ENCODE measurements at regions not wholly inside any gene's neighbourhood (a gene's known extent, or its start where the extent isn't known, plus 50 kb on each side); places are given as distances from the start of the nearest gene placed in this dataset.
"Not testable (repeated sequence)": the region's sequence is repeated elsewhere in the genome, so short reads cannot be mapped to it uniquely, and the experiment has no call there.

DNA sequence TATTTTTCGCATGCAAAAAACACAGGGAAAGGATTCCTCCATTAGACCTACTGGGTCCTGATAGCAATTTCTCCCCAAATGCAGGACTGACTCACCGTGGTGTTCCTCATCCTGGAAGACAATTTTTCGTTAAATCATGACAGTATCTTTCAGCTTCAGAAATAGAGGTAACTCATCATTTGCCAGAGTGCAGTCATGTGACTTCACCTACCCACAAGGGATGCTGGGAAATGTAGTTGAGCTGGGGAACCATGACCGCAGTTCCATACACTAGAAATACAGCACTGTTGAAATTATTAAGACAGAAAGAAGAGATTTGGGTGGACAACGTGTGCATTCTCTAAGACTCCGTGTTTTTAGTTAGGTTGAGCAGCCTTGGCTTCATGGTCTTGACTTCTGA is 269.5 kb upstream of the USP9Y start:
- TF ChIP-seq, protein P1, sequence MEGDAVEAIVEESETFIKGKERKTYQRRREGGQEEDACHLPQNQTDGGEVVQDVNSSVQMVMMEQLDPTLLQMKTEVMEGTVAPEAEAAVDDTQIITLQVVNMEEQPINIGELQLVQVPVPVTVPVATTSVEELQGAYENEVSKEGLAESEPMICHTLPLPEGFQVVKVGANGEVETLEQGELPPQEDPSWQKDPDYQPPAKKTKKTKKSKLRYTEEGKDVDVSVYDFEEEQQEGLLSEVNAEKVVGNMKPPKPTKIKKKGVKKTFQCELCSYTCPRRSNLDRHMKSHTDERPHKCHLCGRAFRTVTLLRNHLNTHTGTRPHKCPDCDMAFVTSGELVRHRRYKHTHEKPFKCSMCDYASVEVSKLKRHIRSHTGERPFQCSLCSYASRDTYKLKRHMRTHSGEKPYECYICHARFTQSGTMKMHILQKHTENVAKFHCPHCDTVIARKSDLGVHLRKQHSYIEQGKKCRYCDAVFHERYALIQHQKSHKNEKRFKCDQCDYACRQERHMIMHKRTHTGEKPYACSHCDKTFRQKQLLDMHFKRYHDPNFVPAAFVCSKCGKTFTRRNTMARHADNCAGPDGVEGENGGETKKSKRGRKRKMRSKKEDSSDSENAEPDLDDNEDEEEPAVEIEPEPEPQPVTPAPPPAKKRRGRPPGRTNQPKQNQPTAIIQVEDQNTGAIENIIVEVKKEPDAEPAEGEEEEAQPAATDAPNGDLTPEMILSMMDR (IDR thresholded peaks at IDR 0.05; ENCODE audit: control extremely low read depth, extremely low read depth): no peak
- Histone ChIP-seq H3K4me3 (no peak overlapping the region), H3K4me1 (ENCODE audit: control insufficient read depth in 5 of 5, insufficient read depth in 5 of 5, low read length in 5 of 5) (no peaks in the 10 kb centered on the region), H3K9ac (ENCODE audit: insufficient read depth in 1 of 2, low read length in 2 of 2) (no peak overlapping the region), H3K36me3 (ENCODE audit: control insufficient read depth in 4 of 4, insufficient read depth in 4 of 4, low read length in 4 of 4) (no peaks in the 10 kb centered on the region), H3K9me3 (ENCODE audit: control insufficient read depth in 4 of 4, insufficient read depth in 3 of 4, low read length in 3 of 4) (no peaks in the 10 kb centered on the region), H3K27ac (ENCODE audit: low read depth in 1 of 2, low read length in 1 of 2) (no peak overlapping the region), H3K27me3 (ENCODE audit: control insufficient read depth in 3 of 3, insufficient read depth in 3 of 3, low read length in 2 of 3) (no peaks in the 10 kb centered on the region)
- ATAC-seq (ENCODE audit: insufficient read depth, low FRiP score) (no peak), DNase-seq (no peak)
- 59% methylated on average over 6 of the region's 6 CpGs; no CpG with 5 or more reads in 1 of the 2 donors for whole genome bisulfite sequencing, 2 donors

DNA sequence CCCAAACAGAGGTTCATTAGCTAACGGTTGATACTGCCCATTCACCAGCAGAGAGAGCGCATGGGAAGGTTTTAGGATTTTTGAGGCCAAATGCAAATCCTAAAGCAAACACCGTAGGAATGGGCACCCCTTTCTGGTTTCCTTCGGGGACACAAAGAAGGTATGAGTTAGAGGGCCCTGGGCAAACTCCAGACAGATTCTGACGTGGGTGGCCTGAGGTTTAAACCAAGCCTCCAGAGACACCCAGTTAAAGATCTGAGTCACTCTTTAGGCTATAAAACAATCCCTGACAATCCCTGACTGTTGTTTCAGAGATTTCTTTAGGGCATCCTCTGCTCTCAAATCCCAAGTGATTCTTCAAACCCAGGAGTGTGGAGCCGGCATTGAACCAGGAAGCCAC is 262.2 kb upstream of the USP9Y start:
- not testable (repeated sequence) for H3K4me3 ChIP-seq; DNase-seq; ATAC-seq (ENCODE audit: insufficient read depth, low FRiP score); H3K27me3 ChIP-seq (ENCODE audit: control insufficient read depth in 3 of 3, insufficient read depth in 3 of 3, low read length in 2 of 3); H3K27ac ChIP-seq (ENCODE audit: low read depth in 1 of 2, low read length in 1 of 2); H3K9me3 ChIP-seq (ENCODE audit: control insufficient read depth in 4 of 4, insufficient read depth in 3 of 4, low read length in 3 of 4); H3K4me1 ChIP-seq (ENCODE audit: control insufficient read depth in 5 of 5, insufficient read depth in 5 of 5, low read length in 5 of 5); H3K36me3 ChIP-seq (ENCODE audit: control insufficient read depth in 4 of 4, insufficient read depth in 4 of 4, low read length in 4 of 4); H3K9ac ChIP-seq (ENCODE audit: insufficient read depth in 1 of 2, low read length in 2 of 2)
- 90% methylated on average over 3 of the region's 6 CpGs; no CpG with 5 or more reads in 1 of the 2 donors for WGBS, 2 donors

DNA sequence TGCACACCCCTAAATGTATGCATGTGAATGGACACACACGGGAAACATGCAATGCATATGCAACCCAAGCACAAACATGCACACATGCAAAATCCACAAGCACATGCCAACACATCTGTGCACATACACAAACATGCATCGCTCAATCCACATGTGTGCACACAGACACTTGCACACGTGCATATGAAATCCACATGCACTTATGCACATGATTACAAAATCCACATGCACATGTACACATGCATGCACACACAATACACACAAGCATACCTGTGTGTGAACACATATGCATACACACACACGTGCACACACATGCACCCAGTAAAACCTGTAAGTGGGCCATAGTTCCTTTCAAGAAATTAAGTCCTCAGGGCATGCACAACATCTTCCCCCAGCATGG is 256.8 kb upstream of the USP9Y start:
- no peak for DNase-seq
- H3K4me1 ChIP-seq (ENCODE audit: control insufficient read depth in 5 of 5, insufficient read depth in 5 of 5, low read length in 5 of 5): no peaks in the 10 kb centered on the region
- no peaks in the 10 kb centered on the region for H3K9me3 ChIP-seq (ENCODE audit: control insufficient read depth in 4 of 4, insufficient read depth in 3 of 4, low read length in 3 of 4)
- H3K9ac ChIP-seq (ENCODE audit: insufficient read depth in 1 of 2, low read length in 2 of 2): no peak overlapping the region
- H3K4me3 ChIP-seq: no peak overlapping the region
- 89% methylated on average over 4 of the region's 4 CpGs; no CpG with 5 or more reads in 1 of the 2 donors for whole genome bisulfite sequencing, 2 donors
- ATAC-seq (ENCODE audit: insufficient read depth, low FRiP score): no peak
- no peaks in the 10 kb centered on the region for H3K36me3 ChIP-seq (ENCODE audit: control insufficient read depth in 4 of 4, insufficient read depth in 4 of 4, low read length in 4 of 4)
- H3K27me3 ChIP-seq (ENCODE audit: control insufficient read depth in 3 of 3, insufficient read depth in 3 of 3, low read length in 2 of 3): no peaks in the 10 kb centered on the region
- TF ChIP-seq, protein P1 (IDR thresholded peaks at IDR 0.05; ENCODE audit: control extremely low read depth, extremely low read depth): no peak
- no peak overlapping the region for H3K27ac ChIP-seq (ENCODE audit: low read depth in 1 of 2, low read length in 1 of 2)

DNA sequence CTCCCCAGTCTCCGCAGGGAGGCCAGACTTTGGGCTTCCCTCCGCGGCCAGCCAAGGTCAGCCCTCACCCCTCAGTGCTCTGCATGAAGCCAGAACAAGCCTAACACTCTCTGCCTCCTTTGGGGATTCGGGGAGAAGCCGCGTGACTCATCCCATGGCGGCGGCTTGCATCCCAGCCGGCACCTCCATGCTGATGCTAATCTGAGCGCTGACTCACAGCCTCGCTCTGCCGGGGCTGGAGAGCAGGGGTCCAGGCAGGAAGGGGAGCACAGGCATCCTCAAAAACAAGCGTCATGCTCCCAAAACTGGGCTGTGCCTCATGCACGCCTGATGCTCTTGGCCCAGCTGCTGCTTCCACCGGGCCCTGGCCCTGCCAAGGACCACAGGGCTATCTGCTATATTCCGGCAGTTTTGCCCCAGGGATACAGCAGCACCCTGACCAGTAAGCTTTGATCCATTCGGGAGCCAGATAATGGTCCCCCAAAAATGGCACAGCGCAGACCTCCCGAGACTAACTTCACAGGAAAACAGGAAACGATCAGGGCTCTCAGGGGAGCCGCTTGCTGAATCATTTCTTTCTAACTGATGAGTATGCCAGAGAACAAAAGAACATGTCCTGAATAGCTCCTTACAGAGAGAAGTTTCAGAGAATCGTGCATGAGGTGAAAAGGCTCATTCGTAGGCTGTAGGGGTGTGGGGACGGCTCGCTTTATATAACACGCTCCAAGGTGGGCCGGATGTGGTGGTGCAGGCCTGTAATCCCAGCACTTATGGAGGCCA is 254.4 kb upstream of the USP9Y start:
- not testable (repeated sequence) for ATAC-seq (ENCODE audit: insufficient read depth, low FRiP score)
- WGBS, 2 donors: 94% methylated on average over 20 of the region's 27 CpGs; no CpG with 5 or more reads in 1 of the 2 donors

DNA sequence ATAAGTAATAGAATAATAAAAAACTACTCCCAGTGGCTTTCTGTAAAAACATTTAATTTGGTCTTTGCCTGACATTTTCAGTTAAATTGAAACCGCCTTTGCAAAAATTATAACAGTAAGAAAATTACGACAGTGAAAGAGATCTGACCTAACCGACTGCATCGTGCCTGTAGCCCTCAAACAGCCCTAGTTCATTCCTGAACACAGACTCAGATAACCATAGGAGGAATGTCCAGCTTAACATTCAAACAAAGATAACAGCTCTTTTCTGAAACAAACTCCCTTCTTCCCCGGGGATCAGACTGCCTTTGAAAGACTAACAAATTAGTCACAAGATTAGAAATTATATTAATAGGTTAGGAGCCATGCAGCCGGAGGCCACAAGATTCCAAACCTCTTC is 252.5 kb upstream of the USP9Y start:
- H3K4me3 ChIP-seq: not testable (repeated sequence)

More for the DNA sequence above, 254.4 kb upstream of the USP9Y start:
- not testable (repeated sequence) for DNase-seq; H3K27me3 ChIP-seq (ENCODE audit: control insufficient read depth in 3 of 3, insufficient read depth in 3 of 3, low read length in 2 of 3); H3K4me1 ChIP-seq (ENCODE audit: control insufficient read depth in 5 of 5, insufficient read depth in 5 of 5, low read length in 5 of 5); H3K4me3 ChIP-seq; H3K9ac ChIP-seq (ENCODE audit: insufficient read depth in 1 of 2, low read length in 2 of 2); H3K9me3 ChIP-seq (ENCODE audit: control insufficient read depth in 4 of 4, insufficient read depth in 3 of 4, low read length in 3 of 4); H3K27ac ChIP-seq (ENCODE audit: low read depth in 1 of 2, low read length in 1 of 2); H3K36me3 ChIP-seq (ENCODE audit: control insufficient read depth in 4 of 4, insufficient read depth in 4 of 4, low read length in 4 of 4)

DNA sequence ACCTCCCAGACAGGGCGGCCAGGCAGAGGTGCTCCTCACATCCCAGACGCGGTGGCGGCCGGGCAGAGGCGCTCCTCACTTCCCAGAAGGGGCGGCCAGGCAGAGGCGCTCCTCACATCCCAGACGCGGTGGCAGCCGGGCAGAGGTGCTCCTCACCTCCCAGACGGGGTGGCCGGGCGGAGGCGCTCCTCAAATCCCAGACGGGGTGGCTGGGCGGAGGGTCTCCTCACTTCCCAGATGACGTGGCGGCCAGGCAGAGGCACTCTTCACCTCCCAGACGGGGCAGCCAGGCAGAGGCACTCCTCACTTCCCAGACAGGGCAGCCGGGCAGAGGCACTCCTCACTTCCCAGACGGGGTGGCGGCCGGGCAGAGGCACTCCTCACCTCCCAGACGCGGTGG is 247.7 kb upstream of the USP9Y start:
- not testable (repeated sequence) for H3K9me3 ChIP-seq (ENCODE audit: control insufficient read depth in 4 of 4, insufficient read depth in 3 of 4, low read length in 3 of 4); H3K27me3 ChIP-seq (ENCODE audit: control insufficient read depth in 3 of 3, insufficient read depth in 3 of 3, low read length in 2 of 3); H3K4me3 ChIP-seq; H3K36me3 ChIP-seq (ENCODE audit: control insufficient read depth in 4 of 4, insufficient read depth in 4 of 4, low read length in 4 of 4); ATAC-seq (ENCODE audit: insufficient read depth, low FRiP score); H3K9ac ChIP-seq (ENCODE audit: insufficient read depth in 1 of 2, low read length in 2 of 2); H3K27ac ChIP-seq (ENCODE audit: low read depth in 1 of 2, low read length in 1 of 2); H3K4me1 ChIP-seq (ENCODE audit: control insufficient read depth in 5 of 5, insufficient read depth in 5 of 5, low read length in 5 of 5); DNase-seq
- WGBS, 2 donors: 96% methylated on average over 11 of the region's 26 CpGs; no CpG with 5 or more reads in 1 of the 2 donors

More for the DNA sequence above, 252.5 kb upstream of the USP9Y start:
- ATAC-seq (ENCODE audit: insufficient read depth, low FRiP score); H3K27me3 ChIP-seq (ENCODE audit: control insufficient read depth in 3 of 3, insufficient read depth in 3 of 3, low read length in 2 of 3); H3K27ac ChIP-seq (ENCODE audit: low read depth in 1 of 2, low read length in 1 of 2); H3K9ac ChIP-seq (ENCODE audit: insufficient read depth in 1 of 2, low read length in 2 of 2); H3K36me3 ChIP-seq (ENCODE audit: control insufficient read depth in 4 of 4, insufficient read depth in 4 of 4, low read length in 4 of 4); DNase-seq; H3K4me1 ChIP-seq (ENCODE audit: control insufficient read depth in 5 of 5, insufficient read depth in 5 of 5, low read length in 5 of 5); H3K9me3 ChIP-seq (ENCODE audit: control insufficient read depth in 4 of 4, insufficient read depth in 3 of 4, low read length in 3 of 4): not testable (repeated sequence)
- WGBS, 2 donors: 94% methylated on average over 5 of the region's 6 CpGs; no CpG with 5 or more reads in 1 of the 2 donors
